HFF-Myc (cell line): ENCODE measurements at regions not wholly inside any gene's neighbourhood (a gene's known extent, or its start where the extent isn't known, plus 50 kb on each side); places are given as distances from the start of the nearest gene placed in this dataset.
A peak's percentile ranks its signal among the peaks of the same experiment; 100 is the strongest.
"Not testable (repeated sequence)": the region's sequence is repeated elsewhere in the genome, so short reads cannot be mapped to it uniquely, and the experiment has no call there.

Experiments
- DNase-seq: peaks from one replicate; pipeline ENCODE4 v3.0.0-alpha.2; 2011; ENCODE audit warnings: low read depth; ENCODE audit errors: extremely low read depth
- H3K4me3 ChIP-seq: replicated peaks from 2 replicates; pipeline ENCODE4 v1.5.1; 2011; ENCODE audit warnings: low read depth, mild to moderate bottlenecking, control low read depth, low read length
- CTCF ChIP-seq: IDR thresholded peaks from 2 replicates; pipeline ENCODE4 v1.5.1; 2012; ENCODE audit warnings: mild to moderate bottlenecking, low read depth, low read length, control low read depth; ENCODE audit errors: missing control alignments

GRCh38 chr16:60204181-60204580 lies 1470.1 kb upstream of the GOT2 start:
- no peak for DNase-seq
- H3K4me3 ChIP-seq = no peak overlapping the region
- TF ChIP-seq CTCF = no peak

GRCh38 chr16:60203525-60204124 lies 1469.5 kb upstream of the GOT2 start:
- peak; percentile 22 for TF ChIP-seq CTCF
- no peak overlapping the region for H3K4me3 ChIP-seq
- no peak for DNase-seq

GRCh38 chr16:60200729-60201128 lies 1466.6 kb upstream of the GOT2 start:
- DNase-seq, H3K4me3 ChIP-seq: not testable (repeated sequence)

- H3K4me3 ChIP-seq = no peak overlapping the region
- TF ChIP-seq CTCF = no peak
- no peak for DNase-seq
Measured at GRCh38 chr16:60200161-60200560, 1466.0 kb upstream of the GOT2 start.

- DNase-seq = no peak
- no peak overlapping the region for H3K4me3 ChIP-seq
- no peak for TF ChIP-seq CTCF
Measured at GRCh38 chr16:60199150-60199549, 1465.0 kb upstream of the GOT2 start.

GRCh38 chr16:60181536-60181935 lies 1447.4 kb upstream of the GOT2 start:
- TF ChIP-seq CTCF = no peak
- DNase-seq = no peak
- no peak overlapping the region for H3K4me3 ChIP-seq

GRCh38 chr16:60180609-60181008 lies 1446.5 kb upstream of the GOT2 start:
- no peak for DNase-seq
- TF ChIP-seq CTCF = no peak
- no peak overlapping the region for H3K4me3 ChIP-seq

- H3K4me3 ChIP-seq = no peak overlapping the region
- no peak for DNase-seq
- no peak for TF ChIP-seq CTCF
Measured at GRCh38 chr16:60170196-60170595, 1436.1 kb upstream of the GOT2 start.
